Sigmoid colon (tissue), 6 donors: ENCODE measurements at regions not wholly inside any gene's neighbourhood (a gene's known extent, or its start where the extent isn't known, plus 50 kb on each side); places are given as distances from the start of the nearest gene placed in this dataset.

Experiments used
- DNase-seq: peaks from one replicate; pipeline ENCODE4 v3.0.0-alpha.2; 2019
- H3K27ac ChIP-seq, 4 donors: fragments of 200-600 bp; sonication (generic); one replicate each; pipeline ENCODE4 v1.5.1; 2016 to 2019; ENCODE audit warnings: mild to moderate bottlenecking in 1 of 4
- H3K27me3 ChIP-seq, 3 donors: fragments of 200-600 bp; sonication (generic); one replicate each; pipeline ENCODE4 v1.5.1; 2019; ENCODE audit warnings: mild to moderate bottlenecking in 1 of 3
- H3K36me3 ChIP-seq, 4 donors: fragments of 200-600 bp; sonication (generic); one replicate each; pipeline ENCODE4 v1.5.1; 2016 to 2019
- H3K4me1 ChIP-seq, 4 donors: fragments of 200-600 bp; sonication (generic); one replicate each; pipeline ENCODE4 v1.5.1; 2017 to 2019
- H3K4me3 ChIP-seq, 4 donors: fragments of 200-600 bp; sonication (generic); one replicate each; pipeline ENCODE4 v1.5.1; 2017 to 2019; ENCODE audit warnings: mild to moderate bottlenecking in 2 of 4, moderate library complexity in 1 of 4
- H3K9me3 ChIP-seq, 4 donors: fragments of 200-600 bp in 3 of 4; sonication (generic) in 3 of 4; one replicate each; pipeline versions ENCODE4 v1.5.1 to v1.6.1; 2013 to 2019
- CTCF ChIP-seq, 4 experiments: fragments of 450-650 bp in 3 of 4; fragments of 200-600 bp in 1 of 4; IDR thresholded peaks; one replicate each; pipeline ENCODE4 v1.5.1; 2016 to 2019; ENCODE audit warnings: antibody characterized with exemption in 4 of 4, mild to moderate bottlenecking in 3 of 4, moderate library complexity in 2 of 4
- EP300 ChIP-seq, 4 donors: sonication (generic); formaldehyde crosslinking; IDR thresholded peaks; one replicate each; pipeline ENCODE4 v1.6.1; 2017; ENCODE audit warnings: antibody characterized with exemption in 4 of 4
- POLR2A ChIP-seq, 2 donors: fragments of 450-650 bp; IDR thresholded peaks; one replicate each; pipeline ENCODE4 v1.6.1; 2016; ENCODE audit warnings: antibody characterized with exemption in 2 of 2, mild to moderate bottlenecking in 2 of 2, moderate library complexity in 2 of 2
- POLR2AphosphoS5 ChIP-seq, 4 donors: sonication (generic); formaldehyde crosslinking; IDR thresholded peaks; one replicate each; pipeline ENCODE4 v1.6.1; 2017; ENCODE audit warnings: antibody characterized with exemption in 4 of 4
- WGBS, 2 donors: extraction: QIAGEN DNeasy Blood & Tissue Kit; methylation state at CpG; one replicate each; pipeline ENCODE4 v1.1.7; 2013; 5-methylcytosine and 5-hydroxymethylcytosine counted together
- intact Hi-C: fragments of 100-400 bp; cut with DNase I; formaldehyde crosslinking; loops from one replicate; pipeline ENCODE4 v1.15.1; 2023
- donor health status: healthy with polysubstance abuse.
- donor health status: healthy.

GRCh38 chr2:65595630-65596029 is 163.2 kb upstream of the SPRED2 start:
- no peaks in the 10 kb centered on the region for H3K27me3 ChIP-seq
- DNase-seq = no peak
- H3K27ac ChIP-seq = no peak overlapping the region
- no peaks in the 10 kb centered on the region for H3K9me3 ChIP-seq
- intact Hi-C loops = no loop called here
- H3K4me1 ChIP-seq = no peaks in the 10 kb centered on the region
- TF ChIP-seq POLR2AphosphoS5 (IDR thresholded peaks at IDR 0.05) = no peak
- TF ChIP-seq POLR2A (IDR thresholded peaks at IDR 0.05) = no peak
- TF ChIP-seq EP300 (IDR thresholded peaks at IDR 0.05) = no peak
- no peak overlapping the region for H3K4me3 ChIP-seq
- H3K36me3 ChIP-seq = no peaks in the 10 kb centered on the region

GRCh38 chr2:65594150-65594549 is 161.8 kb upstream of the SPRED2 start:
- intact Hi-C loops = no loop called here
- no peaks in the 10 kb centered on the region for H3K4me1 ChIP-seq
- no peak overlapping the region for H3K27ac ChIP-seq
- DNase-seq = no peak
- no peaks in the 10 kb centered on the region for H3K9me3 ChIP-seq
- TF ChIP-seq CTCF (IDR thresholded peaks at IDR 0.05) (no peak), POLR2A (IDR thresholded peaks at IDR 0.05) (no peak), POLR2AphosphoS5 (IDR thresholded peaks at IDR 0.05) (no peak), EP300 (IDR thresholded peaks at IDR 0.05) (no peak)
- H3K4me3 ChIP-seq = no peak overlapping the region
- H3K36me3 ChIP-seq = no peaks in the 10 kb centered on the region
- H3K27me3 ChIP-seq = no peaks in the 10 kb centered on the region

- intact Hi-C loops = no loop called here
- Histone ChIP-seq H3K9me3 (no peaks in the 10 kb centered on the region), H3K36me3 (no peaks in the 10 kb centered on the region), H3K27ac (no peak overlapping the region), H3K27me3 (no peaks in the 10 kb centered on the region), H3K4me3 (no peak overlapping the region), H3K4me1 (no peaks in the 10 kb centered on the region)
- 86 to 89% methylated on average over 2 of the region's 2 CpGs for WGBS, 2 donors
- no peak for DNase-seq
- TF ChIP-seq CTCF (IDR thresholded peaks at IDR 0.05) (no peak), POLR2A (IDR thresholded peaks at IDR 0.05) (no peak), EP300 (IDR thresholded peaks at IDR 0.05) (no peak), POLR2AphosphoS5 (IDR thresholded peaks at IDR 0.05) (no peak)
Measured at GRCh38 chr2:65589667-65590066, 157.3 kb upstream of the SPRED2 start.

- Histone ChIP-seq H3K36me3 (no peaks in the 10 kb centered on the region), H3K9me3 (no peaks in the 10 kb centered on the region), H3K27me3 (no peaks in the 10 kb centered on the region), H3K27ac (no peak overlapping the region), H3K4me1 (no peaks in the 10 kb centered on the region), H3K4me3 (no peak overlapping the region)
- WGBS, 2 donors = 92 to 95% methylated on average over 4 of the region's 4 CpGs
- no peak for DNase-seq
- intact Hi-C loops = no loop called here
- TF ChIP-seq EP300 (IDR thresholded peaks at IDR 0.05) (no peak), CTCF (IDR thresholded peaks at IDR 0.05) (no peak), POLR2A (IDR thresholded peaks at IDR 0.05) (no peak), POLR2AphosphoS5 (IDR thresholded peaks at IDR 0.05) (no peak)
Measured at GRCh38 chr2:65587779-65588178, 155.4 kb upstream of the SPRED2 start.

- Histone ChIP-seq H3K27me3 (no peaks in the 10 kb centered on the region), H3K27ac (no peak overlapping the region), H3K4me3 (no peak overlapping the region), H3K4me1 (no peaks in the 10 kb centered on the region), H3K9me3 (no peaks in the 10 kb centered on the region), H3K36me3 (no peaks in the 10 kb centered on the region)
- intact Hi-C loops = no loop called here
- TF ChIP-seq POLR2AphosphoS5 (IDR thresholded peaks at IDR 0.05) = no peak
- no peak for TF ChIP-seq POLR2A (IDR thresholded peaks at IDR 0.05)
- no peak for TF ChIP-seq CTCF (IDR thresholded peaks at IDR 0.05)
- no peak for TF ChIP-seq EP300 (IDR thresholded peaks at IDR 0.05)
- WGBS, 2 donors = 79 to 82% methylated on average over 4 of the region's 4 CpGs
- no peak for DNase-seq
Measured at GRCh38 chr2:65586516-65586915, 154.1 kb upstream of the SPRED2 start.
